GM21390 (cell line): ENCODE measurements at regions not wholly inside any gene's neighbourhood (a gene's known extent, or its start where the extent isn't known, plus 50 kb on each side); places are given as distances from the start of the nearest gene placed in this dataset.

Experiments
- ATAC-seq: cut with Tn5 transposase; IDR thresholded peaks from one replicate; pipeline ENCODE4 v1.9.1; 2021; ENCODE audit not compliant: unreplicated experiment

DNA sequence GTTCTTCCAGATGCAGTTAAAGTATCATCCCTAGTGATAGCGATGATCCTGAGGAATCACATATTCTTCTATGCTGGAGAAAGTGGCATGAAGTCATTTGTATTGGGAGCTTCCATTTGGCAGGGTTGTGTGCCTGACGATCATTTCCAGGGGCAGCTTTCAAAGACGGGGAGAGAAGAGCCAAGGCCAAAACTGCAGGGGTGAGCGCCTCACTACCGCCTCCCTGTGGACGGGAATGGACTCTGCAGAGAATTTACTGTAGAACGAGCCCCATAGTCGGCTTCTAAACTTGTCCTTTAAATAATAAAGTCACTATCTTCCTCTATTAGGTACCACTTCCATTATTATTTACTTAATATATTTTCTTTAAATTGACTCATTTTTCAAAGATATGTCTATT lies 555.9 kb upstream of the TMEM132C start:
- ATAC-seq = no peak

DNA sequence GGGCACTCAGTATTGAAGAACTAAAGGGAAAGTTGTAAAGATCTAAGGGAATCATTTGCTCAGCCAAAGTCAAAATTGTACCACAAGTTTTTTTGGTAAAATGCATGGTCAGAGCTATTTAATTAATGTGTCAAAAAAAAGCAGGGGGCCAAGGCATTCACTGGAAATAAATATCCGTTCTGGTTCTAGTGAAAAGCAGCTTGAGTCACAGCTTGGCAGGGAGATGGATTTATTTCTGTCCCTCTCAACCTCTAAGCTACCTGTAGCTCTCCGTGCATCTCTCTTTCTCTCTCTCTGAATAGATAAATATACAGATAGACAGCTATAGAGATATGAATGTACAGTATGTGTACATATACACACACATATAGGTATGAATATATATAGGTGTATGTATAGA lies 554.4 kb upstream of the TMEM132C start:
- ATAC-seq = no peak

DNA sequence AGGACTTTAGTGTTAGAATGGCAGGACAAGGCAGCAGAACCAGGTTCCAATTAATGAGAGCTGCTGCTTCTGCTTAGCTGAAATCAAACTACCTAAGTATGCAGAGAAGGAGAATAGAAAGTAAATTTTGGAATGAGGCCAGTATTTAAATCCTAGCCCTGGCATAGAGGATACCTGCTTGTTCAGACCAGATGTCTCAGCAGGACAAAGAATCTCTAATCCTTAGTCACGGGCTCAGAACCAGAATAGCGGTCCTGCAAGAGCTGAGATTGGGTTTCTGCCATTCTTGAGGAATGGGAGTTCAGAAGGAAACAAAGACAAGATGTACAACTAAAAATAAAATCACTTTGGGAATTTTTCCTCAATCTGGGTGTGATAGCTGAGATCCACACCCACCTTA lies 550.8 kb upstream of the TMEM132C start:
- no peak for ATAC-seq

DNA sequence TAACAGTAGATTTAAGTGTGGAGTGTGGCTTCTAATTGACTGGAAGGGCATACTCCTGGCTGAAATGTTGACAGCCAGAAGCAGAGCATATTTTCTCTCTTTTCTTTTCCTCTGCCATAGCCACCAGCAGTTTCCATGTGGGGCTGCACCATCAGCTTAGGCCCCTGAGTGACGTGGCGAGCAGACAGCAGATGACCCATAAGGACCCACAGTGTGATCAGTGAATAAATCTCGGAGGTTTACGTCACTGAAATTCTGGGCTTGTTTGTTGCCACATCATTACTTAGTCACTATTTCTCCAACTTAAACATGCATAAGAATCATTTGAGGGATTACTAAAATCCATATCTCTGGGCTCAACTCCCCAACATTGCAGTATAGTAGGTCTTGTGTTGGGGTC lies 549.7 kb upstream of the TMEM132C start:
- ATAC-seq = no peak

DNA sequence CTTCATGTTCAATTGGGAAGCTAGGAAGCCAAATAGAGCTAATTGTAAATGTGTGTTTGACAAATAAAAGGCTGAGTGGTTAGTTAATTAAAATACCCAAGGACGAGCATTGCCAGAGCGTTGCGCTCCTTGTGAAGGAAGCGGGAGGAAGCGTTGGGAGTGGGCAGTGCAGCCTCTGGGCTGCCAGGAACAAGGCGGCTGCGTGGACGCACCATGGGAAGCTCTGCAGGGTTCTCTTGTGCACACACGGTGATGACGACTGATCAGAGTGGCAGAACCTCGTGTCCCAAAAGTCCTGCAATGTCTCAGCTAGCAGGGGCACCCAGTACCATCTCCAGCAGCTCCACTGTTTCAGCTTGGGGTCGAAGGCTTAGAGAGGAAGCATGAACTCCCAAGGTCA lies 546.6 kb upstream of the TMEM132C start:
- ATAC-seq = no peak

DNA sequence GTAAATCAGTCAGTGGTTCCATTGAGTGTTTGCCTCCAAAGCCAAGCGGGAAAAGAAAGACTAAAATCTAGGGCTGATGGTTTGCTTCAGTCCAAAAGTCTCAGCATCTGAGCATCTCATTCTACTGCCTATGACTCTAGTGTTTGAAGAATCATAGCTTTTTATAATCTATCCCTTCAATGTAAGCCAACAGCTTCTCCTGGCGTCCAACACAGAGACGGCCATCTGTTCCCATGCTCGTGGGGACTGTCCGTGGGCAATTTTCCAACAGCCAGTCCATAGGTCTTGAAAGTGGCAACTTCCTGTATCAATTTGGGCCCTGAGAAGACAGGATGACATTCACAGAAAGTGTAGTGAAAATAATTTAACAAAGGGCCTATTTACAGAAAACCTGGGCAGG lies 544.4 kb upstream of the TMEM132C start:
- no peak for ATAC-seq

DNA sequence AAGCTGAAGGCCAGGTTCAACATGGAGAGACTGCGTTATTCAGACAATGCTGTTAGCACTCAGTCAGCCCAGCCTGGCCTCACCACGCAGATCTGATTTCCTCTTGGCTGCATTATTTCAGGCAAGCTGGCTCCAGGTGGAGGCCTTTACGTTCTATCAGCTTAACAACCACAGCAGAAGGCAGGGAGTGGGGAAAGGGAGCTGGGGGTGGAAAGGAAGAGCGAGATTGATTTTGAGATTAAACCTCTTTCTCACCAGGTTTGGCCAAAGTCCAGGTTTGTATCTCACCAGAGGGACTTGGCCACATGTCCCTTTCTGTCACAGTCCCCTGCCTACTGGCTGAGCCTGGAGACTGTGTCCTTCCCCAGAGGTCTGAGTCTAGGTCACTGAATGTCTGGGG lies 543.7 kb upstream of the TMEM132C start:
- ATAC-seq = no peak

DNA sequence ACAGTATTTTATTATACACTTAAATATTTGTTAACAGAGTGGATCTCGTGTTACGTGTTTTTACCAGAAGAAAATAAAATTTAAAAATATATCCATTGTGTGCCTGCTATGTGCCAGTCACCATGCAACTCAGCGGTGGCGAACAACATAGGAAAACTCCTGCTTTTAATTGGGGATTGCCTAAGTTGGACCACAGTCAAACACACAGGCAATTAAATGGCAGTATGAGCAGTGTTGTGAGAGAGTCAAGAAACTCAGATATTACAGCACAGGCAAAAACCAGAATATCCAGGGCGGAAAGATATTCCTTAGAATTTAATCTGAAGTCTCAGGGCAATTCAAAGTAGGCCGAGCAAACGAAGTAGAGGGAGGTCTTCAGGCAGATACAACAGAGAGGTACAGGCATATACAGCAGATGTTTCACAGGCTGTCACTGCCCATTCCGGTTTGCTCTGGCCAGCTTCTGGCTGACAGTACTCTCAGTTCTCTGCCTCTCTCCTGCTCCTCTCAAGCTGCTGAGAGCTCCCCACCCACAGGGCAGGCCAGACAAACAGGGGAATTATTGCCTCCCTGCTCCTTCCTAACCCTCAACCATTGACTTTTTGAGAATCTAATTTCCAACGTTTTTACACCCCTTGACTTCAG lies 540.2 kb upstream of the TMEM132C start:
- no peak for ATAC-seq

DNA sequence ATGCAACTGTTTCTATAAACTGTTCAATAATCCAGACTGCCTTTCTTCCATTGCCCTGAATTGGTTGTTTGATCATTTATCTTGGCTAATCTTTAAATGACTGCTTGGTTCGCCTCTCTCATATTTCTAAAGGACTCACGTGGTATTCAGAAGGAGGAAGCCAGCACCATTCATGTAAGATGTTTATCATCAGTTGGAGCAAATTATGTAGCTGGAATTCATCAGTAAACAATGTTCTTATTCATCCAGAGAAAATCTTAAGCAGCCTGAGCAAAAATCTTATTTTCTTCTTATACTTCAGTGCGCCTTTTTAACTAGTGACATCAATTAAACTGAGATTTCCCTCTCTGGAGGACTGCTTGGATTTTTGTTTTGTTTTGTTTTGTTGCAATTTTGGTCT lies 538.7 kb upstream of the TMEM132C start:
- ATAC-seq = no peak

DNA sequence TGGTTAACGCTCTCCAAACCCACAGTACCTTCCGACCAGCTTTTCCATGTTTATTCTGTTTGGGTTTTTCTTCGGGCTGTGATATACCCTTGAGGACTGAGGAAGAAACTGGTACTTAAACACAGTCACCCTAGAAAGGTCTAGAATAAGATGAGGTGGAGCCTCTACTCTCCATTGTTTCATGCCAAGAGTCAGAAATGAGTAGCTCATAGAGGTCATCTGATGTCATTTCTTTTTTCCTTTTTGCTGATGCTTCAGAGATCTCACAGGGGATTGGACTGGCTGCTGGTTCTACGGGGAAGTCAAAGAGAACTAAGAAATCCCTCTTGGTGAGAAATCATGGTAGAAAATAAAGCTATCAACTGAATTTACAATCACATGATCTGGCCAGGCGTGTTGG lies 538.2 kb upstream of the TMEM132C start:
- ATAC-seq = no peak

DNA sequence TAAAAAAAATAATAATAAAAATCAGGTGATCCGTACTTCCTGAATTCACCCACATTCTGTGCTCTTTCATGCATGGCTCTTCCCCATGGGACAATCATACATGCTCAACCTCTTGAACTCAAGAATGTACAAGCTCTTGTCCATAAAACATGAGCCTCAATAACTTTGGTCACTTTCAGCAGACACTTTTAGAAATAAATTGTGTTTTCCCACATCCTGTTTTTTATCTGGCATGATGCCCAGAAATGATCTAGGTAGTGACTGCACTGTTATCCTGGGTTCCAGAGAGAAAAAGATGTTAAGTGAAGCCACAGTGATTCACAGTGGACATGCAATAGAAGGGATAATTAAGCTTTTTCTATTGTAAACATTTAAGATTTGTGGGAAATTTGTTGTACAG lies 537.6 kb upstream of the TMEM132C start:
- ATAC-seq = no peak

DNA sequence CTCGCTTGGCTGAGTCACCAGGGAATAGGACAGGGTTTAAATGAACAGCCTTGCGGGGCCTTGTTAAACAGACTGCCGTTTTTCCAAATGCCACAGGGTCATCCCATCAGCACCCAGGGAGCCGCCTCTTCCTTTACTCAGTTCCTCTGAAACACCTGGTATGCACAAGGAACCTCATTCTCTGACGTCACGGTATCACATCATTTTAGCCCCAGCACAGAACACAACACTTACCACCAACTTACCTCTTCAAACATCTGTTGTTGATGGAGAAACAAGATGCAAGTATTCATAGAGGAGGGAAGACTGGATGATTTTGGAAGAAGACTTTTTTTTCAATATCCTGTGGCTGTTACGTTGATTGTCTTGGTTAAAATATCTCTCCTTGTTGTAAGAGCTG lies 535.3 kb upstream of the TMEM132C start:
- ATAC-seq = no peak

DNA sequence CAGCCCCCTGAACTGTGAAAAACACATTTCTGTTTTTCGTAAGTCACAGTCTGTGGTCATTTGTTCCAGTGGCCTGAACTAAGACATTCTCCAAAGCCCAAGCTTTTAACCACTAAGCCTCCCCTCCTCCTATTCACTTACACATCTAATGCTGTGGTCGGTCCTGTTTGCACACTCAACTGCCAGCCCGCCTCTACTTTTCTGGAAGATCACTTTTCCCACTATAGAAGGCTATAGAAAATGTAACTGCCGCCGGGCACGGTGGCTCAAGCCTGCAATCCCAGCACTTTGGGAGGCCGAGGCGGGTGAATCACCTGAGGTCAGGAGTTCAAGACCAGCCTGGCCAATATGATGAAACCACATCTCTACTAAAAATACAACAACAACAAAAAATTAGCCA lies 524.7 kb upstream of the TMEM132C start:
- ATAC-seq = no peak

DNA sequence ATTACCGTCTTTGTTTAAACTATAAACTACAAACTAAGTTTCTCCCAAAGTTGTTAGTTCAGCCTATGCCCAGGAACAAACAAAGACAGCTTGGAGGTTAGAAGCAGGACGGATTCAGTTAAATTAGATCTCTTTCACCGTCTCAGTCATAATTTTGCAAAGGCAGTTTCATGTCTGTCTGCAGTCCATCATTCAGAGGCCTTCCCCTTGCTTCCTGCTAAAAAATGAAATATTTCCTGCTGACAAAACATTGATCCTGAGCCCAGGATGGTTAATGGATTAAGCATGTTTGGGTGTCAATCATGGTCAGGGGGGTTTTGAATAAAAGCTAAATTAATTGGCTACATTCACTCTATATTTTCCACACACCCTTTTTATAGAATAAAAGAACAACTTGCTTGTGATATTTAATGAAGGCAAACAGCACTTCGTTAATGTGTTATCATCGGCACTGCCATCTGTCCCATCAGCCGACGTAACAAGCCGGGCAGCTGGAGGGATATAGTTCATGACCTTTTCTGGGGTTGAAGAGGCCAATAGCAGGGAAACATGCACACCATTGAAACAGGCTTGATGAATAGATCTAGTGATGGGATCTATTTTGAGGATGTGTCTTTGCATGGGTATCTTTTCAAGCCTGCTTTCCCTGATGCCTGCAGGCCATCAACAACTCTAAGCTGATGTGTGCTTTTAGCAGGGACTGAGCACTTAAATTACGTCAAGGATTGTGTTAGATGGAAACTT lies 521.3 kb upstream of the TMEM132C start:
- ATAC-seq = no peak

DNA sequence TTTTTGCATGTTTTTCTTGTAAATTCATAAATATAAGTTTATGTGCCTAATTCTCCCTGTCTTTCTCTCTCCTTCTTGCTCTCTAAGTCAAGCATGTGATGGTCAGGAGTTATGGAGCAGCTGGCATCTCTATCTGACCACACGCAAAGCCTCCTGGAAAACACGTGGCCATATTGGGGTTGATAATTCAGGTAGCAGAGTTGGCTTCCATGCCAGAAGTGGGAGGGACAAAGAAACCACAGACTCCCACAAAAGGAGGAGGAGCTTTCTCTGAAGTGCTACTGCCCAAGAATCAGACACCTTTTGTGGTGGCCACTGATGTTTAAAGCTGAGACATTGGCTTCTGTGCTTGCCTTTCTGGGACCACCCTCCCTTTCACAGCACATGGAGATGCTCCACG lies 517.6 kb upstream of the TMEM132C start:
- ATAC-seq = no peak

DNA sequence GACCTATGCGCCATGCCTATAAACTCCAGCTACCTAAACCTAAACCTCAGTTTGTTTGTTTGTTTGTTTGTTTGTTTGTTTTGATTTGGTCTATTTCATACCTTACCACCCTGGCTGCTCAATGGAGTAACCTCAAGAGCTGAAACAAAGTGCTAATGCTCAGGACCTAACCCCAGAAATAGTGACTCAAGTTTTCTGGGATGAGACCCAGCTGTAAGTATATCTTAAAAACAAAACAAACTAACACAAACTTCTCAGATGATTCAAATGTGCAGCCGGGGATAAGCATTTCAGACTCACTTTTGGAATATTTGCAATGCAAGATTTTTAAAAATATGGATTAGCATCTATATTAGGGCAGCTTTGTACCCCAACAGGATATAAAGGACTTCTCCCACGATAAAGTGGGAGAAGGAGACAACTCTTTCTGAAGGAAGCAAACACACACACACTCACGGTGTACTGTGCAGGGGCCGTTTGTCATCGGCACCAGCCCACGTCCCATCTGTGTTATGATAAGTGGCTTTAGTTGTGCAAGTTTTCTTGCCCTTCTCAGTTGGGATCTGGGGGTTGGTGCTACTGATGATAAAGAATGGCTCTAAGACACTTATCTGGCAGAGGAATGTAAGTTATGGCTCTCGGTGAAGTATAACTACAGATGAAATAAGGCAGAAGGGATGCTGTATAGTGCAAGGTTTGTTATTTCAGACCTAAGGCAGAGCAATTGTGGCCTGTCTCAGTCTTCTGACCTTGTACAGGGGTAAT lies 516.7 kb upstream of the TMEM132C start:
- ATAC-seq = no peak

DNA sequence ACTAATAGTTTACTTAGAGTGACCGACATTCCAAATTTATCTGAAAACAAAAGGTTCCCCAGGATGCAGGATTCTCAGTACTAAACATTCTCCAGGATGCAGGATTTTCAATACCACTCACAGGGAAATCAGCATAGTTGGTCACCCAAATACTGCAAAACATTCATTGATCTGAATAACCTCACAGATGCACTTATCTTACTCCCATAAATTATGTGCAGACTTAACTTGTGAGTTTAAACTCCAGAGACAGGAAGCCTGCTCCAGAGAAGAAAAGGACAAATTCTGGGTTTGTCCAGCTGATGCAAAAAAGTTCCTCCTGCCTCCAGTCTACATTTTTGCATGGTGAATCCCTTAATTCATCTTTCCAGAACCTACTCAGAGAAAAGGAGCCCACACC lies 514.2 kb upstream of the TMEM132C start:
- ATAC-seq = no peak

DNA sequence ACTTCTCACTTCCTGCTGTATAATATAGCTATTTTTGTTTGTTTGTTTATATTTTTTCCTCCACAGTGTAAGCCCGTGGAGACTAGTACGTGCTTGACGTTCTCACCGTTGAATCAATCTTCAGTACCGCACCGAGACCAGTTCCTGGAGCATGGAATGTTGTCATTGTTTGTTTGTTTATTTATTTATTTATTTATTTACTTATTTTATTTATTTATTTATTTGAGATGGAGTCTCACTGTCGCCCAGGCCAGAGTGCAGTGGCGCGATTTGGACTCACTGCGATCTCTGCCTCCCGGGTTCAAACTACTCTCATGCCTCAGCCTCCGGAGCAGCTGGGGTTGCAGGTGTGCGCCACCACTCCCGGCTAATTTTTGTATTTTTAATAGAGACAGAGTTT lies 506.6 kb upstream of the TMEM132C start:
- ATAC-seq = no peak

DNA sequence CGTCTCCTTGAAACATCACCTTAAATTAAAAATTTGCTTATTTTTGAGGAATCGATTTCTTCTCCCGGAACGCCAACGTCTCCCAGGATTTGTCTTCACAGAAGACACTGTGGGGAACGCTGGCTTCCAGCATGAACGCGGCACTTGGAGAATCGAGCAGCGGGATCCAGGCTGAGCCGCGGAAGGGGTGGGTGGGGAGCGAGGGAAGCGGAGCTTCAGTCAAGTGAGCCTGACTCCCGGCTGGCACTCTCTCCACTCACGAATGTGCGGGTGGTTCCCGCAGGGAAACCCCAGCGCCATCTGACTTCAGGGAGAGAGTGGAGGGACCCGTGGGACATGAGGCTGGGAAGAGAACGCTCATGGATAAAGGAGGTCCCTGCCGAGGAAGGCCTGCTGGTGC lies 506.0 kb upstream of the TMEM132C start:
- ATAC-seq = no peak

DNA sequence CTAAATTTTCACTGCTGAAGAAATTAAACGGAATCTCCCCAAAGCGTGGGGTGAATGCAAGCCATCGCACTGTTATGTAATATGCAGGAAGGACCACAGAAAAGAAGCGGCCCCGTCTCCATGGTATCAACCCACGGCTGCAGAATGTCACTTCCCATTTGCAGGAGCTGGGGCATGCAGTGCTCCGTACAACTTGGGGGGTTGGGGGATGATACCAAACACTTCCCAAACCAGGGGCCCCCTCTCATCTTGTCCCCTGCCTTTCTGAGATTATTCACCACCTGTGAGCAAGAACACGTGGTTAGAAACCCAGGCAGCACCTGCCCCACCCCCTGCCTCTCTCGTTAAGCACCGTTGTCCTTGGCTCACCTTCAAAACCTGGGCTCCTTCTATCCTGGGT lies 505.1 kb upstream of the TMEM132C start:
- no peak for ATAC-seq

DNA sequence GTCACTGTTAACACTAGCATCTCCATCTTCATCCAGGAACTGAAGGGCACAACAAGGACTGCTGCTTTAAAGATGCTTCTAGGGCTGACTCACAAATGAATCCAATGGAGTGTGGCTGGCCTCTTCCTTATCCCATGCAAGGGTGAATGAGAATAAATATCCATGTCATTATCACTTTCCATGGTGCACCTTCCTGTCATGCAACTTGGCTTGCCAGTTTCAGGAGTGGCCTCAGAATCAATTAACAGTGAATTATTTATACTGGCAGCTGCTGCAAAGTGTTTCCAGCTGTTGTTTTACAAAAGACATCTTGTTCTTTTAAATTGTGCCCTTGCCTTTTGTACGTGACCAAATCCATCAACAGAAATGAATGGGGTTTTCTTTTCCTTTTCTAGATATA lies 499.3 kb upstream of the TMEM132C start:
- no peak for ATAC-seq

DNA sequence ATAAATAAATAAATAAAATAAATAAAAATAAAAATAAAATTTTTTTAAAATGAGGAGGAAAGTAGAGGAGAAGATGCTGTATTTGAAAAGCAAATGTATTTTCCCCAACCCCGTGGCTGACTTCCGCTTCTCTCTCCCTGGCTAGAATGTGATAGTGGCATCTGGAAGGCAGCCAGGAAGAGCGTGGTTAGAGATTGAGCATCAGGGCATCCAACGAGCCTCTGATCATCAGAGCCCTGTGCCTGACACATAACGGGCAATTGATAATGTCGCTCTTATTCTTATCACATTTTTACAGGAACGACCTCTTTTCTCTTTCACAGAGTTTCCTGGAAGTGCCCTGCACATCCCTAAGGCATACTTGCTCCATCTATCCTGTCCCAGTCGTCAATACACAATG lies 496.9 kb upstream of the TMEM132C start:
- ATAC-seq = no peak
